Right ventricle myocardium inferior (tissue), 1 donor: ENCODE measurements at regions not wholly inside any gene's neighbourhood (a gene's known extent, or its start where the extent isn't known, plus 50 kb on each side); places are given as distances from the start of the nearest gene placed in this dataset.

Source experiments
- ATAC-seq: fragments of 200-7000 bp; cut with Tn5 transposase; one replicate; pipeline ENCODE4 v1.9.1; 2020; ENCODE audit warnings: mild to moderate bottlenecking, moderate library complexity
- DNase-seq: peaks from one replicate; pipeline ENCODE4 v3.0.0; 2021; ENCODE audit errors: missing footprints
- intact Hi-C: fragments of 100-400 bp; cut with DNase I; formaldehyde crosslinking; loops from one replicate; pipeline ENCODE4 v1.11.0; 2022
- donor health status: DM: no; HTN: yes; CAD: no; lungs with severe emphysema.

DNA sequence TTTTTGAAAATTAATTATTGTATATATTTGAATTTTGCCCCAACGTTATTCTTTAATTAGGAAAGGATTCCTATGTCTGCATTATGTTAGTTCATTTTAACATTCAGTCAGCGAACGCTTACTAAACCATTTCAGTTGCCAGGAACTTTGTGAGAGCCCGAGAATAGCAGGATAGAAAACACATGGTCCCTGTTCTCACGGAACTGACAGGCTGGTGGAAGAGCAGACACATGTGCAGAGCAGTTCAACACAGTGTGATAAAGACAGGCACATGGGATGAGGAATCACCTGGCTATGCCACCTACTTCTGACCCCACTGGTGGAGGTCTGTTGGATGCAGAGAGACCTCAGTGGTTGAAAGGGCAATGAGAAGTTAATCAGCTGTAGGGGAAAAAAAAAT, 367.2 kb downstream of the EPM2A start:
- no peak for DNase-seq
- ATAC-seq, result peak; percentile 49
- intact Hi-C loops, result no loop called here

DNA sequence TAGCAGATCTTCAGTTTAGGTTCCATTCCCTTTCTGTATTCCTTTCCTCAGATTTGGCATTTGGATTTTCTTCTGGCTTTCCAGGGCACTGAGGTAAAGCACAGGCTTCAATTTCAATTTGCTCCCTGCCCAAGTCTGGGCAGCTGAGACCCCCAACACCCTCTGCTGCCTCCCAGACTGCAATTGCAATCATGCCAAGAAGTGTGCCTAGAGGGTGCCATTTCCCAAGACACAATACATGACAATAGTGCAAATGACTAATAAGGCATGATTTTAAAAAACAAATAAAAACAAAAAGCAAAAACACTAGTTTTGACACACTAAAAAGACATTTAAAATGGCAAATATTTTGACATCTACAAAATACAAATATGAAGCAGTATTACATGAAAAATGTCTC, 364.8 kb downstream of the EPM2A start:
- no peak for DNase-seq
- no peak for ATAC-seq
- intact Hi-C loops, result loop anchor here (5.0 kb wide), 1 partner anchor 262 kb away; no protein-coding TSS in a partner anchor

GRCh38 chr6:145372671-145373151, 362.6 kb downstream of the EPM2A start:
- intact Hi-C loops, result loop anchor here (5.0 kb wide), 1 partner anchor 260 kb away; no protein-coding TSS in a partner anchor
- ATAC-seq (peak; percentile 98), DNase-seq (no peak)

- DNase-seq (no peak), ATAC-seq (no peak)
- intact Hi-C loops, result loop anchor here (5.0 kb wide), 1 partner anchor 258 kb away; no protein-coding TSS in a partner anchor
These were observed 361.5 kb downstream of the EPM2A start for GRCh38 chr6:145373826-145374225.

DNA sequence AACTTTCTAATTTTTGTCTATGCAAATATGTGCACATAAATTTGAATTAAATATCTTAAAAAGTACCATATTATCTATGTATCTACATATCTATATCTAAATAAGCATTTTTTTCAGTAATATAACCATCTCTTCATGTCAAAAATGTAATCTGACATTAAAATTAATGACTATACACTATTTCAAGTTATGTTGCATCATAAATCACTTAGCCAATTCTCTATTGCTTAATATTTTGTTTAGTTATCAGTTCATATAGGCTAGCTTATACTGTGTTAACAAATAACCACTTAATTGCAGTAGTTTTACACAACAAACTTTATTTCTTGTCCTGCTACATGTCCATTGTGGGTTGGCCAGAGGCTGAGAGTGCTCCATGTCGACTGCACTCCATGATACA, 360.8 kb downstream of the EPM2A start:
- intact Hi-C loops, result loop anchor here (5.0 kb wide), 1 partner anchor 258 kb away; no protein-coding TSS in a partner anchor
- ATAC-seq (no peak), DNase-seq (no peak)

- intact Hi-C loops, result no loop called here
- ATAC-seq (no peak), DNase-seq (no peak)
These were observed 359.8 kb downstream of the EPM2A start for GRCh38 chr6:145375502-145375901.

DNA sequence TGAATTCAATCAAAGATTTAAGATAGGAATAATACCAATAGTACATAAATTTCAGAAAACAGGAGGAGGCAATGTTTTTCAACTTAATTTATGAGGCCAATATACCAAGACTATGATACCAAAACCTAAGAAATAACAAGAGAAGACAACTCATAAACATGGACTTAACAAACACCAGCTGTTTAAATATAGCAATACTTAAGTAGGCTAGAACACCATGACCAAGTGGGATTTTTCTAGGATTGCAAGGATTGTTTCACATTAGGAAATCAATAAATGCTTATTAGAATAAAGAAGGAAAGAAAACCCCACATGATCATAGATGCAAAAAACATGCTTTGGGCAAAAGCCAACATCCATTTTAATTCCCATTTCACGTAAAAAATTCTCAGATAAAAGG, 355.1 kb downstream of the EPM2A start:
- ATAC-seq, result no peak
- intact Hi-C loops, result no loop called here
- DNase-seq, result no peak

DNA sequence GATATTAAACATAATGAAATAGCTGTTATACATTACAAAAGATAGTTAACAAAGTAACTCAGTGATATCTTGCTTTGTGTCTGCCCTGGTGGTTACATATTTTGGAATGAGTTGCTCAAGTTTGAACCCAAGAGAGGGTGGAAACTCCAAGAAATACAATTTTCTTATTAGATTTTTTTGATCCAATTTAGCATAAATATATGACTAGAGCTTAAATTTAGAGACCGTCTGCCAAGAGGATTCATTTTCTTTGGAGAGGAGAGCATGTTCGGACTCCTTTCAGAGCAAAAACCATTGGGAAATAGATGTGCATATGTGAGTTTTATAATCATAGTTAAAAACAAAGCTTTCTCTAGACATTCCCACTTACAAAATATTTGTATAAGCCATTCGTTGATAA, 353.4 kb downstream of the EPM2A start:
- intact Hi-C loops, result no loop called here
- DNase-seq (no peak), ATAC-seq (no peak)

DNA sequence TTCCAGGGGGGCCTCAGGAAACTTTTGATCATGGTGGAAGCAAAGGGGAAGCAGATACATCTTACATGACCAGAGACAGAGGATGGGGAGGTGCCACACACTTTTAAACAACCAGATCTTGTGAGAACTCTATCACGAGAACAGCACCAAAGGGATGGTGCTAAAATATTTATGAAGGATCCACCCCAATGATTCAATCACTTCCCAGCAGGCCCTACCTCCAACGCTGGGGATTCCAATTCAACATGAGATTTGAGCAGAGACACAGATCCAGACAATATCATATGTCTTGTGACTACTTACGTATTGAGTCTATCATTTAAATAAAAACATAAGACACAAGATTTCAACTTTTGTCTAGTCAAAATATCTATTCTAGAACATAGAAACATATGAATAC, 351.9 kb downstream of the EPM2A start:
- intact Hi-C loops, result no loop called here
- DNase-seq (no peak), ATAC-seq (no peak)

DNA sequence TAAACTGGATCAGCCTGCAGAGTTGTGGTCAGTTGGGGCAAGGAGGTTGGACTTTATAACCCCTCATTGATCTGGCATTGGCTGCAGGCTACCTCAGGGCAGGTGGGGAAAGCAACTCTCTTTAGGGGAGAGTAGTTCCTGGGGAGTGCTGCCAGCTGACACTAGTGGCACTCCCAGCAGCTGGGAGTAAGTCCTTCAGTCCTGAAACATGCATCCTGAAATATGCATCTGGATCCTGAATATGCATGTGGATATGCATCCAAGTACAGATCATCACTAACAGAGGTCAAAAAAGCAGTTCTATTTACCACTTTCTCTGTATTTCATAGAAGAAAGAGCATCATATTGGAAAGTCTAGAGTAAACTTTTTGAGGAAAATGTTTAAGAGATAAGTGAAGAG, 350.8 kb downstream of the EPM2A start:
- DNase-seq, result no peak
- intact Hi-C loops, result no loop called here
- ATAC-seq, result no peak

GRCh38 chr6:145396499-145396898, 338.8 kb downstream of the EPM2A start:
- ATAC-seq (no peak), DNase-seq (no peak)
- intact Hi-C loops, result no loop called here

DNA sequence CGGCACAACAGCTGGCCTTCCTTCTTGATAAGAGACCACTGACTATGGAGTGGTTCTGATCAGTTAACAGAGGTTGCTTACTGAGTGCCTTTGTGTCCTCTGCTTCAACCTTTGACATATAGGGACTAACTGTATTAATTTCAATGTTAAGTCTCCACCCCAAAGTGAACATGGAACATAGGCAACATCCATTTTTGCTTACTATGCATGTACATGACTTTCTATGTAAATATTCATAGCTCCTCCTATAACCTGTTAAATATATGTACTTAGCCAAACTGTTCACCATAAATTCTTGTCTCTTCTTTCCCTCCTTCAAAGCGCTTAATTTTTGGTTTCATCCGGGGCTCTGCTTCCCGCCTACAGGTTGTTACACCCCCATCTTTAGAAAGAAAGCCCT, 334.8 kb downstream of the EPM2A start:
- DNase-seq (no peak), ATAC-seq (no peak)
- intact Hi-C loops, result no loop called here

- DNase-seq (no peak), ATAC-seq (no peak)
- intact Hi-C loops, result no loop called here
These were observed 330.2 kb downstream of the EPM2A start for GRCh38 chr6:145405006-145405551.

- ATAC-seq (no peak), DNase-seq (no peak)
- intact Hi-C loops, result no loop called here
These were observed 328.5 kb downstream of the EPM2A start for GRCh38 chr6:145406783-145407182.

DNA sequence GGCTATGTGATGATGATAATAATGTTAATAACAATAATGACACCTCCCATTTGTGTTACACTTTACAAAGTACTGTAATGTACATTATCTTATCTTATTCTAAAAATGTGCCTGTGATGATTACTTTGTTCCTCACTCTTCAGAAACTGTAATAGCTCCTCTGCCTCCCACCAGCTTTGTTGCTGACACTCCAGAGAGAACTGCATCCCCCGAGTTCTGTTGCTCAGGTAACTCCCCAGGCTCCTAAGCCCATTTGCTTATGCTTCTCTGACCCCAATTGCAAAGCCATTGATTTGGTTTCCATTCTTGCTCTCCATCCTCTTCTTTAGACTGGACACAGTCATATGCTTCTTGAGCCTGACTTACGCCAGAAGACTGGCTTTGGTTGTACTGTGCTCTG, 319.7 kb downstream of the EPM2A start:
- no peak for DNase-seq
- ATAC-seq, result no peak
- intact Hi-C loops, result no loop called here

DNA sequence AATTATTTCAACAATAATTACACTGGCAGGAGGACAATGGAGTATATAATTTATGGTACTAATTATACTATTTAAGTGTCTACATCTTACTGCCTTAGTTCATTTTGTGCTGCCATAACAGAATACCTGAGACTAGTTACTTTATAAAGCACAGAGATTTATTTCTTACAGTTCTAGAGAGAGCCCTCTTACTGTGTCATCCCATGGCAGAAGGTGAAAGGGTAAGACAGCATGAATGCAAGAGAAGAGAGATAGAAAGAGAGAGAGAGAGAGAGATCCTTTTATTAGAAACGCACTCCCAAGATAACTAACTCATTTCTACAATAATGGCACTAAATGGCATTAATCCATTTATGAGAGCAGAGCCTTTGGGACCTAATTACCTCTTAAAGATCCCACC, 314.7 kb downstream of the EPM2A start:
- ATAC-seq (no peak), DNase-seq (no peak)
- intact Hi-C loops, result no loop called here

DNA sequence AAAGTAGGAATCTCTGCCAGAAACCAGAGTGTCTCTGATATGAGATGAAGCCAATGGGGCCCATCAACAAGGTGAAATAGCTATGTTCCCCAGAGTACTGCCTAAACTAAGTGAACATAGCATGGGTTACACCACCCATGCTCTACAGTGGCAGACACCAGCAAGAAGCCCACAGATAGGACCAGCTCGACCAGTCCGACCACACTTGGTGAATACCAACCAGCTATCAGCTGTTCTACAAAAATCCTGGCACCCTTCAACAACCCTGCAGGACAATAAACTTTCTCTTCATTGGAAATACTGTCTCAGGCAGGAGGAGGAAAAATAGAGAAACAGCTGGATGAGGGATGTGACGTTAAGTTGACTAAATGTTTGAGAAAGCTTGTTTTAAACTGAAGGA, 311.4 kb downstream of the EPM2A start:
- no peak for DNase-seq
- no peak for ATAC-seq

GRCh38 chr6:145427232-145427631, 308.1 kb downstream of the EPM2A start:
- intact Hi-C loops, result no loop called here
- DNase-seq (no peak), ATAC-seq (no peak)

More for the DNA sequence above, 311.4 kb downstream of the EPM2A start:
- intact Hi-C loops, result no loop called here

DNA sequence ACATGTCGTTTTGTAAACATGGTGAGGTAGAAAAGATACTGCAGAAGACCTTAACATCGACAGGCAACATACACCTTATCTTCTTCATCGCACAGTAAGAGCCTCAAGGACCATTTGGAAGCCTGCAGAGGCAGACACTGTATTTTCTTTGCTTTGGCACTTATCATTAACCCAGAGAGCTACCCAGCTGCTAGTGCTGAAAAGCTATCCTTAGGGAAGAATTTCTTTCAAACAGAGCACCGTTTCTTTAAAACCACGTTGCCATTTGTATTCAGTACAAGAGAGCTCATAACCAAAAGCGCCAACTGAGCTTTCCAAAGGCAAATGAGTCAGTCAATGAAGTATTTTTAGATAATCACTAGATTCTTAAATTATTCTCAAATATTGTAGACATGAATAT, 306.6 kb downstream of the EPM2A start:
- ATAC-seq, result no peak
- intact Hi-C loops, result no loop called here
- DNase-seq, result no peak

DNA sequence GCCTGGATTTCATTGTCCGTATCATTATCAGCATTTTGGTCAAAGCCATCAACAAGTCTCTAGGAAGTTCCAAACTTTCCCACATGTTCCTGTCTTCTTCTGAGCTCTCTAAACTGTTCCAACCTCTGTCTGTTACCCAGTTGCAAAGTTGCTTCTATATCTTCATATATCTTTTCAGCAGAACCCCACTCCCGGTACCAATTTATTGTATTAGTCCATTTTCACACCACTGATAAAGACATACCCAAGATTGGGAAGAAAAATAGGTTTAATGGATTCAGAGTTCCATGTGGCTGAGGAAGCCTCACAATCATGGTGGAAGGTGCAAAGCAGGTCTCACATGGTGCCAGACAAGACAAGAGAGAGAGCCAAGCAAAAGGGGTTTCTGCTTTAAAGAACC, 293.2 kb downstream of the EPM2A start:
- DNase-seq (no peak), ATAC-seq (no peak)
- intact Hi-C loops, result no loop called here

GRCh38 chr6:145445674-145446073, 289.6 kb downstream of the EPM2A start:
- DNase-seq, result no peak
- ATAC-seq, result no peak
- intact Hi-C loops, result no loop called here
